ENCODE measurements at regions not wholly inside any gene's neighbourhood (a gene's known extent, or its start where the extent isn't known, plus 50 kb on each side); places are given as distances from the start of the nearest gene placed in this dataset.

DNA sequence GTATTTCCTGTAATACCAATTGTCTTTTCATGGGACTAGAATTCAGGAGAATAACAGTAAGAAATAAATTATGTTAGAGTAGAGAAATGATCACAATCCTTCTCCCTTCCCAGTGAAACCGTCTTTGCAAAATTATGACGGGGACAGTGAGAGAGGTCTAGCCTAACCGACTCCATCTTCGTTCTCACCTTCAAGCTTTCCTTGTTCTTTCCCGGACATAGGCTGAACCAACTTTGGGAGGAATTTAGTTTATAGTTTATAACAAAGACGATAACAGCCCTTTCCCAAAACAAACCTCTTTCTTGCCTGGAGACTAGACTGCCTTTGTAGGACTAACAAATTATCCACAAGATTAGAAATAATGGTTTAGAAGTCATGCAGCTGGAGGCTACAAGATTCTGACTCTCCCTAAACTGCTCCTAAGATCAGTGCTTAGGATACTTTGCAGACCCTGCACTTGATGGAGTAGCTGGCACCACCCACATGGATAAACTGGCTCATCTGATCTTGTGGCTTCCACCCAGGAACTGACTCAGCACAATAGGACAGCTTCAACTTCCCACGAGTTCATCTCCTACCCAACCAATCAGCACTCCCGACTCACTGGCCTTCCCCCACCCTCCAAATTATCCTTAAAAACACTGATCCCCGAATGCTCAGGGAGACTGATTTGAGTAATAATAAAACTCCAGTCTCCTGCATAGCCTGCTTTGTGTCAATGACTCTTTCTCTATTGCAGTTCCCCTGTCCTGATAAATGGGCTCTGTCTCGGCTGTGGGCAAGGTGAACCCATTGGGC, 521.2 kb upstream of the TBX3 start:
- H3K4me2 ChIP-seq = no peak overlapping the region
- H3K4me1 ChIP-seq = peaks cover 5% of the 10 kb centered on the region; the same call in 2 of the 3 replicates
- ChIA-PET POLR2A (no interaction called here), CTCF (no interaction called here)
- no peak overlapping the region for H3K4me3 ChIP-seq
- no peak for FAIRE-seq
- ATAC-seq = no peak
- peak in 1 of 2 experiments; percentile 48 for DNase-seq (ENCODE audit: low read depth in 1 of 2, low spot score in 1 of 2)
- peak; percentile 83 for TF ChIP-seq MAFK (IDR thresholded peaks at IDR 0.05; ENCODE audit: partially characterized antibody)
- TF ChIP-seq, protein P1, sequence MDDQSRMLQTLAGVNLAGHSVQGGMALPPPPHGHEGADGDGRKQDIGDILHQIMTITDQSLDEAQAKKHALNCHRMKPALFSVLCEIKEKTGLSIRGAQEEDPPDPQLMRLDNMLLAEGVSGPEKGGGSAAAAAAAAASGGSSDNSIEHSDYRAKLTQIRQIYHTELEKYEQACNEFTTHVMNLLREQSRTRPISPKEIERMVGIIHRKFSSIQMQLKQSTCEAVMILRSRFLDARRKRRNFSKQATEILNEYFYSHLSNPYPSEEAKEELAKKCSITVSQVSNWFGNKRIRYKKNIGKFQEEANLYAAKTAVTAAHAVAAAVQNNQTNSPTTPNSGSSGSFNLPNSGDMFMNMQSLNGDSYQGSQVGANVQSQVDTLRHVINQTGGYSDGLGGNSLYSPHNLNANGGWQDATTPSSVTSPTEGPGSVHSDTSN (IDR thresholded peaks at IDR 0.05) = no peak
- WGBS (ENCODE audit: missing lambda C conversion rate) = 63% methylated on average over 10 of the region's 10 CpGs
- no peaks in the 10 kb centered on the region for H3K9me3 ChIP-seq
- peak overlapping the region in 1 of 2 experiments; percentile 15; a peak in 1 of 6 replicates for H3K27ac ChIP-seq

DNA sequence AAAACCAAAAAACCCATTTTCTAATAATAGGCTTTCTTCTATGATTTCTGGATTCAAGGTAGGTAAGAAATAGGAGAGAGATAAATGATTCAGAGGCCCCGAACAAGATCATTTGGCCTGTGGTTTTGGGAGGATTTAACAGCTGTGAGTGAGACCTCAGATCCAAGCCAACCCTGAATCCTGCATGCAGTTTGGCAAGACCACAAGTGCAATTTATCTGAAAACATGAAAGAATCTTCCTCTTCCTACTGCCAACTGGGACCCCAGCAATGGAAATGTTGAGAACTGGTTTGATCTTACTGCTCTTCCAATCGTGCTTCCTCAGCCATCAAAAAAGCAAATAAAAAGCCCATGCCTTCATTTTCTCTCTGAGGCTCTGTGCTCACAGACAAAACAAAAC, 519.7 kb upstream of the TBX3 start:
- no peak for FAIRE-seq
- H3K9me3 ChIP-seq = no peaks in the 10 kb centered on the region
- H3K4me2 ChIP-seq = no peak overlapping the region
- H3K4me1 ChIP-seq = peaks cover 5% of the 10 kb centered on the region; the same call in 2 of the 3 replicates
- no peak for DNase-seq (ENCODE audit: low read depth in 1 of 2, low spot score in 1 of 2)
- 61% methylated on average over 2 of the region's 2 CpGs for WGBS (ENCODE audit: missing lambda C conversion rate)
- TF ChIP-seq MAFK (IDR thresholded peaks at IDR 0.05; ENCODE audit: partially characterized antibody) (no peak), TFCP2L1 (CRISPR knock-in tag; IDR thresholded peaks at IDR 0.05) (no peak), RFX5 (IDR thresholded peaks at IDR 0.05) (no peak), RAD21 (conservative IDR thresholded peaks at IDR 0.05 in 1 of 2, IDR thresholded peaks at IDR 0.05 in 1 of 2) (no peak), ZFP36 (IDR thresholded peaks at IDR 0.05; ENCODE audit: borderline replicate concordance, partially characterized antibody) (no peak), FOXS1 (CRISPR knock-in tag; IDR thresholded peaks at IDR 0.05) (no peak), NR3C1 (IDR thresholded peaks at IDR 0.05) (no peak), GATA3 (IDR thresholded peaks at IDR 0.05; ENCODE audit: borderline replicate concordance) (no peak), ZNF302 (CRISPR knock-in tag; IDR thresholded peaks at IDR 0.05) (no peak), PHF8 (IDR thresholded peaks at IDR 0.05; ENCODE audit: borderline replicate concordance, low read depth) (no peak), HEYL (CRISPR knock-in tag; IDR thresholded peaks at IDR 0.05) (no peak), SMC3 (IDR thresholded peaks at IDR 0.05) (no peak), ZC3H11A (IDR thresholded peaks at IDR 0.05) (no peak)
- TF ChIP-seq, protein P2, sequence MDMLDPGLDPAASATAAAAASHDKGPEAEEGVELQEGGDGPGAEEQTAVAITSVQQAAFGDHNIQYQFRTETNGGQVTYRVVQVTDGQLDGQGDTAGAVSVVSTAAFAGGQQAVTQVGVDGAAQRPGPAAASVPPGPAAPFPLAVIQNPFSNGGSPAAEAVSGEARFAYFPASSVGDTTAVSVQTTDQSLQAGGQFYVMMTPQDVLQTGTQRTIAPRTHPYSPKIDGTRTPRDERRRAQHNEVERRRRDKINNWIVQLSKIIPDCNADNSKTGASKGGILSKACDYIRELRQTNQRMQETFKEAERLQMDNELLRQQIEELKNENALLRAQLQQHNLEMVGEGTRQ (IDR thresholded peaks at IDR 0.05) = no peak
- TF ChIP-seq, protein P3, sequence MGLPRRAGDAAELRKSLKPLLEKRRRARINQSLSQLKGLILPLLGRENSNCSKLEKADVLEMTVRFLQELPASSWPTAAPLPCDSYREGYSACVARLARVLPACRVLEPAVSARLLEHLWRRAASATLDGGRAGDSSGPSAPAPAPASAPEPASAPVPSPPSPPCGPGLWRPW (IDR thresholded peaks at IDR 0.05) = no peak
- TF ChIP-seq, protein P4, sequence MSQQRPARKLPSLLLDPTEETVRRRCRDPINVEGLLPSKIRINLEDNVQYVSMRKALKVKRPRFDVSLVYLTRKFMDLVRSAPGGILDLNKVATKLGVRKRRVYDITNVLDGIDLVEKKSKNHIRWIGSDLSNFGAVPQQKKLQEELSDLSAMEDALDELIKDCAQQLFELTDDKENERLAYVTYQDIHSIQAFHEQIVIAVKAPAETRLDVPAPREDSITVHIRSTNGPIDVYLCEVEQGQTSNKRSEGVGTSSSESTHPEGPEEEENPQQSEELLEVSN (IDR thresholded peaks at IDR 0.05; ENCODE audit: borderline replicate concordance, low read depth) = no peak
- TF ChIP-seq, protein P1 (IDR thresholded peaks at IDR 0.05) = no peak
- ATAC-seq = no peak
- H3K27ac ChIP-seq = no peak overlapping the region
- CTCF ChIA-PET = no interaction called here
- H3K4me3 ChIP-seq = no peak overlapping the region
- POLR2A ChIA-PET = no interaction called here

DNA sequence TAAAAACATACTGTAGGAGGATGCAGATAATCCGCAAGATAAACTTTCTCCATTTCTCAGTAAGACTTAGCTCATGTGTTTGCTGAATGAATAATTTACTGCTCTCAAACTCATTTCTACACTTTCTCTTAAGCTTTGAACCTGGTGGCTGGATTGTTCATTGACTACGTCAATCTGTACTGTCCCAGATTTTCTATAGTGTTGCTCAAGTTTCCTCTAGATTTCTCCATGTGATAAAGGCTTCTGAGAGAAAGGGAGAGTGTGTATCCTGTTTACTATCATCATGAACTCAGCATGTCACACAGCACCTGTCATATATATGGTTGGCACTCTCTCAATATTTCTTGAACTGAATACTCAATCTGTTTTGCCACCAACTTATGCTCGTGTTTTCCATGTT, 518.0 kb upstream of the TBX3 start:
- WGBS (ENCODE audit: missing lambda C conversion rate) = 33% methylated on average over 3 of the region's 3 CpGs
- Histone ChIP-seq H3K9me3 (no peaks in the 10 kb centered on the region), H3K4me2 (no peak overlapping the region), H3K27ac (no peak overlapping the region), H3K4me1 (peaks cover 5% of the 10 kb centered on the region; the same call in 2 of the 3 replicates), H3K4me3 (no peak overlapping the region)
- FAIRE-seq (no peak), DNase-seq (ENCODE audit: low read depth in 1 of 2, low spot score in 1 of 2) (peak in 1 of 2 experiments; percentile 27), ATAC-seq (peak in 1 of 2 experiments; percentile 59; a peak in 3 of 6 replicates)
- ChIA-PET CTCF (interaction anchor here (0.6 to 1.1 kb wide), 4 partner anchors 9 to 46 kb away, joined by 3 to 4 read pairs (median 3); no protein-coding TSS in a partner anchor), POLR2A (no interaction called here)
- TF ChIP-seq BHLHE40 (IDR thresholded peaks at IDR 0.05; ENCODE audit: low read depth, low read length) (no peak), KDM5A (IDR thresholded peaks at IDR 0.05) (no peak), GATA3 (IDR thresholded peaks at IDR 0.05; ENCODE audit: borderline replicate concordance) (no peak), ZNF302 (CRISPR knock-in tag; IDR thresholded peaks at IDR 0.05) (no peak), POLR2A (IDR thresholded peaks at IDR 0.05; ENCODE audit: low read length) (no peak), JUN (IDR thresholded peaks at IDR 0.05) (no peak), MAZ (IDR thresholded peaks at IDR 0.05; ENCODE audit: borderline replicate concordance, low read depth, low read length) (no peak), RFX5 (IDR thresholded peaks at IDR 0.05) (no peak), MYC (IDR thresholded peaks at IDR 0.05; ENCODE audit: borderline replicate concordance, low read length) (no peak), FOSL2 (IDR thresholded peaks at IDR 0.05) (no peak), FOSL2 (CRISPR knock-in tag; IDR thresholded peaks at IDR 0.05) (no peak), ZFP36 (IDR thresholded peaks at IDR 0.05; ENCODE audit: borderline replicate concordance, partially characterized antibody) (no peak)
- TF ChIP-seq, protein P5, sequence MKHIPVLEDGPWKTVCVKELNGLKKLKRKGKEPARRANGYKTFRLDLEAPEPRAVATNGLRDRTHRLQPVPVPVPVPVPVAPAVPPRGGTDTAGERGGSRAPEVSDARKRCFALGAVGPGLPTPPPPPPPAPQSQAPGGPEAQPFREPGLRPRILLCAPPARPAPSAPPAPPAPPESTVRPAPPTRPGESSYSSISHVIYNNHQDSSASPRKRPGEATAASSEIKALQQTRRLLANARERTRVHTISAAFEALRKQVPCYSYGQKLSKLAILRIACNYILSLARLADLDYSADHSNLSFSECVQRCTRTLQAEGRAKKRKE (CRISPR knock-in tag; IDR thresholded peaks at IDR 0.05; ENCODE audit: low read depth) = no peak
- TF ChIP-seq, protein P2 (IDR thresholded peaks at IDR 0.05) = no peak
- TF ChIP-seq, protein P1 (IDR thresholded peaks at IDR 0.05) = no peak

Data from A549 (cell line).